H1 (cell line): ENCODE measurements at regions not wholly inside any gene's neighbourhood (a gene's known extent, or its start where the extent isn't known, plus 50 kb on each side); places are given as distances from the start of the nearest gene placed in this dataset.

Source experiments
- CTCF ChIA-PET: fragments of 300-600 bp; sonication (Branson Sonifier 250); formaldehyde crosslinking; loops from one replicate; lab custom pipeline; 2021; ENCODE audit not compliant: partially characterized antibody; lab: Charles Lee
- POLR2A ChIA-PET: fragments of 300-600 bp; sonication (Branson Sonifier 250); formaldehyde crosslinking; loops from one replicate; lab custom pipeline; 2021; ENCODE audit warnings: inconsistent platforms; ENCODE audit not compliant: partially characterized antibody; lab: Charles Lee
- DNase-seq, 2 experiments: peaks; one replicate each; pipeline versions ENCODE4 v3.0.0 to v3.0.0-alpha.2; 2010 to 2022; ENCODE audit warnings: low spot score in 2 of 2, low read depth in 1 of 2, mixed read lengths in 1 of 2
- FAIRE-seq: peaks from 2 replicates; lab custom pipeline; 2011; peaks lifted over from hg19 to GRCh38; lab: Jason Lieb, UNC
- H2AFZ ChIP-seq: 2 replicates; pipeline ENCODE4 v1.8.1; 2012; ENCODE audit warnings: low read length, inconsistent platforms
- H2AK5ac ChIP-seq: 2 replicates; pipeline ENCODE4 v1.6.1; 2013; ENCODE audit warnings: low read depth, low read length
- H2BK120ac ChIP-seq: replicated peaks from 2 replicates; pipeline ENCODE3; 2013; ENCODE audit warnings: low read depth, low read length, inconsistent platforms
- H2BK12ac ChIP-seq: 2 replicates; pipeline ENCODE4 v1.6.1; 2013; ENCODE audit warnings: low read depth, low read length
- H2BK15ac ChIP-seq: 2 replicates; pipeline ENCODE4 v1.6.1; 2013; ENCODE audit warnings: low read length
- H2BK20ac ChIP-seq: 2 replicates; pipeline ENCODE4 v1.6.1; 2013; ENCODE audit warnings: low read length
- H2BK5ac ChIP-seq: 2 replicates; pipeline ENCODE4 v1.6.1; 2013; ENCODE audit warnings: low read depth, low read length
- H3K14ac ChIP-seq: 2 replicates; pipeline ENCODE4 v1.6.1; 2013; ENCODE audit warnings: inconsistent platforms; ENCODE audit not compliant: insufficient read length
- H3K18ac ChIP-seq: 2 replicates; pipeline ENCODE4 v1.6.1; 2013; ENCODE audit warnings: low read length; ENCODE audit errors: extremely low read depth
- H3K23ac ChIP-seq: 2 replicates; pipeline ENCODE4 v1.6.1; 2013; ENCODE audit warnings: inconsistent platforms; ENCODE audit not compliant: insufficient read length
- H3K23me2 ChIP-seq: 2 replicates; pipeline ENCODE4 v1.6.1; 2013; ENCODE audit warnings: low read depth, low read length
- H3K27ac ChIP-seq: 2 replicates; pipeline ENCODE4 v1.6.1; 2011; ENCODE audit warnings: low read depth, low read length, inconsistent platforms
- H3K27me3 ChIP-seq, 4 experiments: replicated peaks in 1 of 4; 1 replicate in 1 of 4; 2 replicates in 3 of 4; pipeline versions ENCODE4 v1.6.1 to v1.8.1; 2011 to 2013; ENCODE audit warnings: low read length in 3 of 4, mild to moderate bottlenecking in 3 of 4, inconsistent platforms in 2 of 4, mixed read lengths in 2 of 4, moderate library complexity in 1 of 4; ENCODE audit not compliant: control insufficient read depth in 3 of 4, insufficient read depth in 3 of 4; ENCODE audit errors: extremely low read depth in 1 of 4
- H3K36me3 ChIP-seq, 4 experiments: 2 replicates each; pipeline versions ENCODE4 v1.6.1 to v1.8.1; 2011 to 2013; ENCODE audit warnings: mild to moderate bottlenecking in 4 of 4, low read length in 3 of 4, moderate library complexity in 2 of 4, control low read depth in 1 of 4, inconsistent platforms in 1 of 4; ENCODE audit not compliant: insufficient read depth in 4 of 4, control insufficient read depth in 2 of 4
- H3K4ac ChIP-seq: replicated peaks from 2 replicates; pipeline ENCODE3; 2013; ENCODE audit warnings: low read length, low read depth, mixed read lengths, inconsistent platforms; ENCODE audit not compliant: insufficient read length
- H3K4me1 ChIP-seq, 4 experiments: replicated peaks in 1 of 4; 1 replicate in 1 of 4; 2 replicates in 3 of 4; pipeline versions ENCODE4 v1.6.1 to v1.8.1; 2011 to 2013; ENCODE audit warnings: low read length in 3 of 4, inconsistent platforms in 2 of 4, mixed read lengths in 1 of 4; ENCODE audit not compliant: insufficient read depth in 4 of 4, control insufficient read depth in 3 of 4
- H3K4me2 ChIP-seq, 2 experiments: 2 replicates each; pipeline versions ENCODE4 v1.6.1 to v1.8.1; 2011 to 2013; ENCODE audit warnings: low read depth in 2 of 2, low read length in 2 of 2, control low read depth in 1 of 2, inconsistent platforms in 1 of 2, mild to moderate bottlenecking in 1 of 2; ENCODE audit not compliant: insufficient read depth in 1 of 2
- H3K4me3 ChIP-seq, 4 experiments: fragments of 200-600, 300-600 bp in 1 of 4; sonication (generic), shearing (Covaris generic), sonication (Bioruptor Twin) in 1 of 4; 2 replicates each; pipeline versions ENCODE4 v1.5.1 to v1.8.1; 2011 to 2016; ENCODE audit warnings: low read length in 4 of 4, low read depth in 3 of 4, control low read depth in 2 of 4, inconsistent platforms in 2 of 4, mild to moderate bottlenecking in 2 of 4, mixed read lengths in 1 of 4, moderate library complexity in 1 of 4; ENCODE audit not compliant: insufficient read depth in 2 of 4; ENCODE audit errors: extremely low read depth in 1 of 4
- H3K56ac ChIP-seq: replicated peaks from 2 replicates; pipeline ENCODE3; 2013; ENCODE audit warnings: low read depth, mild to moderate bottlenecking, mixed read lengths, low read length, inconsistent platforms; ENCODE audit not compliant: insufficient read length
- H3K79me1 ChIP-seq: 2 replicates; pipeline ENCODE4 v1.6.1; 2013; ENCODE audit warnings: low read depth, low read length, control low read depth
- H3K79me2 ChIP-seq, 2 experiments: 2 replicates each; pipeline versions ENCODE4 v1.6.1 to v1.8.1; 2012 to 2013; ENCODE audit warnings: low read length in 2 of 2, mild to moderate bottlenecking in 2 of 2, inconsistent platforms in 1 of 2; ENCODE audit not compliant: insufficient read depth in 2 of 2, control insufficient read depth in 1 of 2
- H3K9ac ChIP-seq, 4 experiments: replicated peaks in 1 of 4; 1 replicate in 1 of 4; 2 replicates in 3 of 4; pipeline versions ENCODE4 v1.6.1 to v1.8.1; 2011 to 2013; ENCODE audit warnings: low read depth in 3 of 4, low read length in 3 of 4, control low read depth in 2 of 4, mild to moderate bottlenecking in 2 of 4, moderate library complexity in 2 of 4, inconsistent platforms in 1 of 4; ENCODE audit errors: extremely low read depth in 1 of 4
- H3K9me3 ChIP-seq, 2 experiments: 2 replicates each; pipeline versions ENCODE4 v1.6.1 to v1.8.1; 2012 to 2013; ENCODE audit warnings: mild to moderate bottlenecking in 2 of 2, moderate library complexity in 2 of 2, control low read depth in 1 of 2, inconsistent platforms in 1 of 2, low read depth in 1 of 2, low read length in 1 of 2, mixed read lengths in 1 of 2; ENCODE audit not compliant: insufficient read depth in 2 of 2
- H4K20me1 ChIP-seq, 2 experiments: replicated peaks in 1 of 2; 2 replicates each; pipeline versions ENCODE3 to v1.8.1; 2011 to 2013; ENCODE audit warnings: inconsistent platforms in 2 of 2, low read length in 2 of 2, mild to moderate bottlenecking in 1 of 2; ENCODE audit not compliant: insufficient read depth in 2 of 2, control insufficient read depth in 1 of 2
- H4K5ac ChIP-seq: 2 replicates; pipeline ENCODE4 v1.6.1; 2013; ENCODE audit warnings: low read length, low read depth, mixed read lengths, inconsistent platforms; ENCODE audit not compliant: insufficient read length
- H4K8ac ChIP-seq: 2 replicates; pipeline ENCODE4 v1.8.0; 2013; ENCODE audit warnings: mild to moderate bottlenecking, moderate library complexity, low read length, inconsistent platforms; ENCODE audit not compliant: insufficient read depth; ENCODE audit errors: extremely low read depth
- H4K91ac ChIP-seq: replicated peaks from 2 replicates; pipeline ENCODE3; 2013; ENCODE audit warnings: low read length, mixed read lengths, inconsistent platforms; ENCODE audit not compliant: insufficient read length
- BRCA1 ChIP-seq: IDR thresholded peaks from 2 replicates; pipeline ENCODE4 v1.6.1; 2012; ENCODE audit warnings: low read depth, low read length, improper control_type of control experiment
- EGR1 ChIP-seq: IDR thresholded peaks from 2 replicates; pipeline ENCODE4 v1.6.1; 2011; ENCODE audit warnings: low read depth, low read length, borderline replicate concordance
- GABPA ChIP-seq: IDR thresholded peaks from 2 replicates; pipeline ENCODE4 v1.6.1; 2011; ENCODE audit warnings: mild to moderate bottlenecking, low read length, moderate library complexity, borderline replicate concordance; ENCODE audit not compliant: insufficient read depth
- HDAC6 ChIP-seq: IDR thresholded peaks from one replicate; pipeline ENCODE4 v1.7.1; 2012; ENCODE audit warnings: low read depth, mild to moderate bottlenecking, inconsistent platforms, low read length, moderate library complexity
- RBBP5 ChIP-seq: IDR thresholded peaks from 2 replicates; pipeline ENCODE4 v1.7.1; 2012; ENCODE audit warnings: low read depth, mild to moderate bottlenecking, inconsistent platforms, low read length, moderate library complexity, borderline replicate concordance
- SAP30 ChIP-seq: fragments of 300-600 bp; sonication (generic); IDR thresholded peaks from 2 replicates; pipeline ENCODE4 v1.7.1; 2012; ENCODE audit warnings: low read length, moderate library complexity, mild to moderate bottlenecking, inconsistent platforms; ENCODE audit not compliant: insufficient read depth, insufficient replicate concordance
- TAF1 ChIP-seq: IDR thresholded peaks from 2 replicates; pipeline ENCODE4 v1.6.1; 2011; ENCODE audit warnings: mild to moderate bottlenecking, low read depth, low read length
- YY1 ChIP-seq: IDR thresholded peaks from 2 replicates; pipeline ENCODE4 v1.6.1; 2011; ENCODE audit warnings: low read depth, mild to moderate bottlenecking, low read length
- WGBS, 2 experiments: shearing (Covaris generic) in 1 of 2; methylation state at CpG; one replicate each; pipeline versions ENCODE4 v1.1.6 to v1.1.7; 2013 to 2015; ENCODE audit warnings: low lambda C conversion rate in 2 of 2, mixed read lengths in 2 of 2, inconsistent platforms in 1 of 2, low coverage in 1 of 2, missing lambda C conversion rate in 1 of 2; ENCODE audit not compliant: insufficient replicate concordance in 2 of 2, insufficient coverage in 1 of 2, insufficient read length in 1 of 2; ENCODE audit errors: extremely low coverage in 1 of 2, missing lambda C conversion rate in 1 of 2; 5-methylcytosine and 5-hydroxymethylcytosine counted together
- TF ChIP-seq, protein P1 (sequence below), 3 experiments: IDR thresholded peaks; 1 replicate in 2 of 3; 2 replicates in 1 of 3; pipeline versions ENCODE4 v1.5.1 to v1.6.1; 2011; ENCODE audit warnings: low read length in 3 of 3, mild to moderate bottlenecking in 3 of 3, inconsistent platforms in 2 of 3, low read depth in 1 of 3, moderate library complexity in 1 of 3; ENCODE audit not compliant: insufficient read depth in 1 of 3; ENCODE audit errors: control extremely low read depth in 1 of 3

DNA sequence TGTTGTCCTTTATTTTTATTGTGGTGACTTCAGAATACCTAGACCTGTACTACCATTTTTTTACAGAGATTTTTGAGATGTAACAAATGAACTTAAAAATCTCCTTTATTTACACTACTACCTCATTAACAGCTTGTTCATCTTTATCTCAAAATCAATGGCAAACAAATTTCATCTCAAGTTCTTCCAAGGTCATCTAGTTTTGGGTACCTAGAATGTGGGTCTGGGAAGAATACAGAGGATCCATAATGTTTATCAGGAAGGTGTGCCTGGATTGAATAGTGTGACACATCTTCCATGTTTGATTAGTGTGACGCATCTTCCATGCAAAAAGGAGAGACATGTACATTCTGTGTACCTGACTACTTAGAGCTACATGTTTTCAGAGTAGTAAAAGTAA, 63.3 kb upstream of the CCDC179 start:
- Histone ChIP-seq H3K79me1 (no peaks in the 10 kb centered on the region), H3K23ac (no peak overlapping the region), H3K18ac (no peak overlapping the region), H2BK15ac (no peak overlapping the region), H3K27me3 (no peaks in the 10 kb centered on the region), H2BK5ac (no peak overlapping the region), H4K20me1 (no peaks in the 10 kb centered on the region), H3K14ac (no peak overlapping the region), H4K91ac (no peak overlapping the region), H3K9me3 (no peaks in the 10 kb centered on the region), H3K36me3 (no peaks in the 10 kb centered on the region), H3K4ac (no peak overlapping the region), H3K9ac (no peak overlapping the region), H3K4me1 (no peaks in the 10 kb centered on the region), H4K8ac (no peak overlapping the region), H2AFZ (no peak overlapping the region), H2BK120ac (no peak overlapping the region), H2BK12ac (no peak overlapping the region), H2BK20ac (no peak overlapping the region), H3K27ac (no peak overlapping the region), H2AK5ac (no peak overlapping the region), H3K23me2 (no peaks in the 10 kb centered on the region), H3K56ac (no peak overlapping the region), H4K5ac (no peak overlapping the region), H3K79me2 (no peaks in the 10 kb centered on the region), H3K4me2 (no peak overlapping the region), H3K4me3 (no peak overlapping the region)
- FAIRE-seq: no peak
- 94% methylated on average over 1 of the region's 1 CpG; no CpG with 5 or more reads in 1 of the 2 experiments for WGBS, 2 experiments
- no peak for DNase-seq
- CTCF ChIA-PET: interaction anchor here (0.9 to 1.4 kb wide), 2 partner anchors 31 to 190 kb away, joined by 3 read pairs; no protein-coding TSS in a partner anchor
- POLR2A ChIA-PET: no interaction called here
- TF ChIP-seq RBBP5 (no peak), HDAC6 (no peak), EGR1 (no peak), YY1 (no peak), GABPA (no peak), TAF1 (no peak), SAP30 (no peak), BRCA1 (no peak)
- TF ChIP-seq, protein P1, sequence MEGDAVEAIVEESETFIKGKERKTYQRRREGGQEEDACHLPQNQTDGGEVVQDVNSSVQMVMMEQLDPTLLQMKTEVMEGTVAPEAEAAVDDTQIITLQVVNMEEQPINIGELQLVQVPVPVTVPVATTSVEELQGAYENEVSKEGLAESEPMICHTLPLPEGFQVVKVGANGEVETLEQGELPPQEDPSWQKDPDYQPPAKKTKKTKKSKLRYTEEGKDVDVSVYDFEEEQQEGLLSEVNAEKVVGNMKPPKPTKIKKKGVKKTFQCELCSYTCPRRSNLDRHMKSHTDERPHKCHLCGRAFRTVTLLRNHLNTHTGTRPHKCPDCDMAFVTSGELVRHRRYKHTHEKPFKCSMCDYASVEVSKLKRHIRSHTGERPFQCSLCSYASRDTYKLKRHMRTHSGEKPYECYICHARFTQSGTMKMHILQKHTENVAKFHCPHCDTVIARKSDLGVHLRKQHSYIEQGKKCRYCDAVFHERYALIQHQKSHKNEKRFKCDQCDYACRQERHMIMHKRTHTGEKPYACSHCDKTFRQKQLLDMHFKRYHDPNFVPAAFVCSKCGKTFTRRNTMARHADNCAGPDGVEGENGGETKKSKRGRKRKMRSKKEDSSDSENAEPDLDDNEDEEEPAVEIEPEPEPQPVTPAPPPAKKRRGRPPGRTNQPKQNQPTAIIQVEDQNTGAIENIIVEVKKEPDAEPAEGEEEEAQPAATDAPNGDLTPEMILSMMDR (IDR thresholded peaks at IDR 0.05; ENCODE audit: control extremely low read depth in 1 of 3, insufficient read depth in 1 of 3, low read depth in 1 of 3, low read length in 3 of 3): no peak
